Transverse colon (tissue), 4 donors: ENCODE measurements at regions not wholly inside any gene's neighbourhood (a gene's known extent, or its start where the extent isn't known, plus 50 kb on each side); places are given as distances from the start of the nearest gene placed in this dataset.

Experiments
- CTCF ChIP-seq, 5 experiments: fragments of 200-600 bp in 3 of 5; fragments of 450-650 bp in 2 of 5; sonication (generic) in 3 of 5; IDR thresholded peaks; 1 replicate in 2 of 5; 2 replicates in 3 of 5; pipeline ENCODE4 v1.5.1; 2016 to 2017; ENCODE audit warnings: antibody characterized with exemption in 5 of 5, inconsistent platforms in 3 of 5, mild to moderate bottlenecking in 2 of 5, moderate library complexity in 1 of 5
- EP300 ChIP-seq: sonication (generic); formaldehyde crosslinking; IDR thresholded peaks from one replicate; pipeline ENCODE4 v1.6.1; 2017; ENCODE audit warnings: antibody characterized with exemption, low read depth
- POLR2A ChIP-seq: fragments of 450-650 bp; IDR thresholded peaks from one replicate; pipeline ENCODE4 v1.6.1; 2016; ENCODE audit warnings: antibody characterized with exemption, mild to moderate bottlenecking, moderate library complexity
- POLR2AphosphoS5 ChIP-seq, 3 donors: sonication (generic); formaldehyde crosslinking; IDR thresholded peaks; one replicate each; pipeline ENCODE4 v1.6.1; 2016; ENCODE audit warnings: antibody characterized with exemption in 3 of 3

- TF ChIP-seq EP300 = no peak
- TF ChIP-seq CTCF (IDR thresholded peaks at IDR 0.05) = no peak
- TF ChIP-seq POLR2A = no peak
- TF ChIP-seq POLR2AphosphoS5 (IDR thresholded peaks at IDR 0.05) = no peak
Measured at GRCh38 chr13:74056801-74057542, 77.2 kb downstream of the KLF12 start.
